Astrocyte (in vitro differentiated cells and primary cell): ENCODE measurements at regions not wholly inside any gene's neighbourhood (a gene's known extent, or its start where the extent isn't known, plus 50 kb on each side); places are given as distances from the start of the nearest gene placed in this dataset.

Experiments
- DNase-seq: peaks from one replicate; pipeline ENCODE4 v3.0.0-alpha.2; 2010; ENCODE audit warnings: low read depth
- FAIRE-seq: peaks from 2 replicates; lab custom pipeline; 2011; peaks lifted over from hg19 to GRCh38; lab: Jason Lieb, UNC
- H2AFZ ChIP-seq: 2 replicates; pipeline ENCODE4 v1.6.0; 2012; ENCODE audit warnings: low read depth, low read length, inconsistent platforms
- H3K27ac ChIP-seq: 2 replicates; pipeline ENCODE4 v1.5.1; 2011; ENCODE audit warnings: low read depth, low read length, inconsistent platforms
- H3K27me3 ChIP-seq: 2 replicates; pipeline ENCODE4 v1.6.0; 2011; ENCODE audit warnings: low read length, inconsistent platforms; ENCODE audit not compliant: insufficient read depth
- H3K36me3 ChIP-seq: 2 replicates; pipeline ENCODE4 v1.5.1; 2011; ENCODE audit warnings: low read length, inconsistent platforms; ENCODE audit not compliant: insufficient read depth
- H3K4me1 ChIP-seq: 2 replicates; pipeline ENCODE4 v1.5.1; 2011; ENCODE audit warnings: low read length, inconsistent platforms; ENCODE audit not compliant: insufficient read depth
- H3K4me2 ChIP-seq: 2 replicates; pipeline ENCODE4 v1.6.0; 2012; ENCODE audit warnings: low read length, inconsistent platforms
- H3K4me3 ChIP-seq: 2 replicates; pipeline ENCODE4 v1.5.1; 2011; ENCODE audit warnings: low read depth, mild to moderate bottlenecking, low read length, inconsistent platforms; ENCODE audit not compliant: insufficient read depth
- H3K79me2 ChIP-seq: 2 replicates; pipeline ENCODE4 v1.6.0; 2012; ENCODE audit warnings: mild to moderate bottlenecking, low read length, inconsistent platforms; ENCODE audit not compliant: insufficient read depth
- H3K9ac ChIP-seq: 2 replicates; pipeline ENCODE4 v1.6.0; 2012; ENCODE audit warnings: mild to moderate bottlenecking, low read length, inconsistent platforms
- H3K9me3 ChIP-seq: 2 replicates; pipeline ENCODE4 v1.5.1; 2012; ENCODE audit warnings: low read depth, mild to moderate bottlenecking, low read length, inconsistent platforms; ENCODE audit not compliant: insufficient read depth
- H4K20me1 ChIP-seq: 2 replicates; pipeline ENCODE4 v1.6.0; 2012; ENCODE audit warnings: low read length, inconsistent platforms; ENCODE audit not compliant: insufficient read depth
- H3K27ac Mint-ChIP-seq: one replicate; pipeline ENCODE4 v1.8.0; 2021; ENCODE audit warnings: mild to moderate bottlenecking, mixed read lengths; ENCODE audit not compliant: unreplicated experiment
- H3K27me3 Mint-ChIP-seq: one replicate; pipeline ENCODE4 v1.8.0; 2021; ENCODE audit warnings: low read depth, mixed read lengths; ENCODE audit not compliant: unreplicated experiment
- H3K36me3 Mint-ChIP-seq: one replicate; pipeline ENCODE4 v1.8.0; 2021; ENCODE audit warnings: low read depth, mixed read lengths; ENCODE audit not compliant: unreplicated experiment
- H3K4me1 Mint-ChIP-seq: one replicate; pipeline ENCODE4 v1.8.0; 2021; ENCODE audit warnings: low read depth, mixed read lengths; ENCODE audit not compliant: unreplicated experiment
- H3K4me3 Mint-ChIP-seq: one replicate; pipeline ENCODE4 v1.8.0; 2021; ENCODE audit warnings: mild to moderate bottlenecking, moderate library complexity, mixed read lengths; ENCODE audit not compliant: unreplicated experiment
- H3K9me3 Mint-ChIP-seq: one replicate; pipeline ENCODE4 v1.8.0; 2021; ENCODE audit warnings: mild to moderate bottlenecking, mixed read lengths; ENCODE audit not compliant: unreplicated experiment
- EZH2 ChIP-seq: IDR thresholded peaks from 2 replicates; pipeline ENCODE4 v1.6.1; 2012; ENCODE audit warnings: mild to moderate bottlenecking, low read length, inconsistent platforms; ENCODE audit not compliant: insufficient read depth
- TF ChIP-seq, protein P1 (sequence below): IDR thresholded peaks from 2 replicates; pipeline ENCODE4 v1.5.1; 2011; ENCODE audit warnings: low read depth, mild to moderate bottlenecking, inconsistent platforms, low read length, moderate library complexity; ENCODE audit not compliant: insufficient read depth

DNA sequence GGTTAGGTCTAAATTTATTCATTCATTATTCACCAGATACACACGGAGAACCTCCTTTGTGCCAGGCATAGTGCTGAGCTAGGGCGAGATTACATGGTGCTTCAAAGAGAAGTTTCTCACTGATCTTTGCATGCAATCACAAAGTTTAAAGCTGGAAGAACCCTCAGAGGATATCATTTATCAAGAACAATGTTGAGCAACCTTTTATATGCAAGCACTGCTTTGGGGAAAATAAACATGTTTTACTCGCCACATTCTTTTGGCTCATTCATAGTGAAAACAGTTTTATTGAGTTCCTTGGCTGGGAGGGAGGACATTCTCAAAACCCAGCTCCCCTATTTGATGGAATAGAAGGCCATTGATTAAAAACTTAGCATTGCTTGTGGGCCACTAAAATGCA is 49.8 kb upstream of the XYLT1 start:
- Mint-ChIP-seq H3K36me3 (no peaks in the 10 kb centered on the region), H3K4me3 (no peak overlapping the region), H3K9me3 (no peaks in the 10 kb centered on the region), H3K4me1 (peaks cover 30% of the 10 kb centered on the region), H3K27me3 (no peaks in the 10 kb centered on the region), H3K27ac (no peak overlapping the region)
- Histone ChIP-seq H4K20me1 (no peaks in the 10 kb centered on the region), H3K36me3 (no peaks in the 10 kb centered on the region), H3K4me1 (peaks cover 40% of the 10 kb centered on the region), H3K27ac (peak overlapping the region; percentile 95), H3K4me3 (no peak overlapping the region), H3K9me3 (no peaks in the 10 kb centered on the region), H3K9ac (peak overlapping the region; percentile 71), H3K79me2 (no peaks in the 10 kb centered on the region), H3K4me2 (no peak overlapping the region), H3K27me3 (no peaks in the 10 kb centered on the region), H2AFZ (no peak overlapping the region)
- FAIRE-seq (no peak), DNase-seq (peak; percentile 82)
- TF ChIP-seq, protein P1, sequence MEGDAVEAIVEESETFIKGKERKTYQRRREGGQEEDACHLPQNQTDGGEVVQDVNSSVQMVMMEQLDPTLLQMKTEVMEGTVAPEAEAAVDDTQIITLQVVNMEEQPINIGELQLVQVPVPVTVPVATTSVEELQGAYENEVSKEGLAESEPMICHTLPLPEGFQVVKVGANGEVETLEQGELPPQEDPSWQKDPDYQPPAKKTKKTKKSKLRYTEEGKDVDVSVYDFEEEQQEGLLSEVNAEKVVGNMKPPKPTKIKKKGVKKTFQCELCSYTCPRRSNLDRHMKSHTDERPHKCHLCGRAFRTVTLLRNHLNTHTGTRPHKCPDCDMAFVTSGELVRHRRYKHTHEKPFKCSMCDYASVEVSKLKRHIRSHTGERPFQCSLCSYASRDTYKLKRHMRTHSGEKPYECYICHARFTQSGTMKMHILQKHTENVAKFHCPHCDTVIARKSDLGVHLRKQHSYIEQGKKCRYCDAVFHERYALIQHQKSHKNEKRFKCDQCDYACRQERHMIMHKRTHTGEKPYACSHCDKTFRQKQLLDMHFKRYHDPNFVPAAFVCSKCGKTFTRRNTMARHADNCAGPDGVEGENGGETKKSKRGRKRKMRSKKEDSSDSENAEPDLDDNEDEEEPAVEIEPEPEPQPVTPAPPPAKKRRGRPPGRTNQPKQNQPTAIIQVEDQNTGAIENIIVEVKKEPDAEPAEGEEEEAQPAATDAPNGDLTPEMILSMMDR = no peak
- TF ChIP-seq EZH2 = no peak
